PC-3 (cell line): ENCODE measurements at regions not wholly inside any gene's neighbourhood (a gene's known extent, or its start where the extent isn't known, plus 50 kb on each side); places are given as distances from the start of the nearest gene placed in this dataset.

Experiments used
- ATAC-seq: fragments of 200-7000 bp; cut with Tn5 transposase; 2 replicates; pipeline ENCODE4 v1.9.1; 2020; ENCODE audit warnings: mild to moderate bottlenecking, moderate library complexity
- BruUV-seq: library from RNA; stranded (reverse); fragments of 400-500 nt; replicated peaks from 2 replicates; lab custom pipeline; 2021; lab: Mats Ljungman, UMichigan
- CTCF ChIA-PET: fragments of 300-600 bp; sonication (Branson Sonifier 250); formaldehyde crosslinking; loops from one replicate; lab custom pipeline; 2022; ENCODE audit warnings: antibody characterized with exemption; lab: Charles Lee
- POLR2A ChIA-PET: fragments of 300-600 bp; sonication (Branson Sonifier 250); formaldehyde crosslinking; loops from one replicate; lab custom pipeline; 2022; ENCODE audit warnings: antibody characterized with exemption; ENCODE audit not compliant: unreplicated experiment; lab: Charles Lee
- DNase-seq: peaks from one replicate; pipeline ENCODE4 v3.0.0-alpha.2; 2015
- H2AFZ ChIP-seq: fragments of 300-600 bp; sonication (generic); 2 replicates; pipeline ENCODE4 v1.6.0; 2016; ENCODE audit warnings: antibody characterized with exemption, low read length
- H3F3A ChIP-seq: fragments of 300-600 bp; sonication (generic); one replicate; pipeline ENCODE4 v1.6.0; 2017; ENCODE audit warnings: antibody characterized with exemption, low read length, control low read depth, mild to moderate bottlenecking; ENCODE audit not compliant: unreplicated experiment
- H3K27ac ChIP-seq: fragments of 300-600 bp; sonication (generic); 2 replicates; pipeline ENCODE4 v1.5.1; 2016; ENCODE audit warnings: mild to moderate bottlenecking, low read length
- H3K27me3 ChIP-seq: fragments of 300-600 bp; sonication (generic); 2 replicates; pipeline ENCODE4 v1.6.1; 2016; ENCODE audit warnings: low read length, mixed read lengths
- H3K36me3 ChIP-seq: fragments of 300-600 bp; sonication (generic); 2 replicates; pipeline ENCODE4 v1.6.1; 2016; ENCODE audit warnings: low read depth, mixed run types, low read length, mixed read lengths
- H3K4me1 ChIP-seq: fragments of 300-600 bp; sonication (generic); 2 replicates; pipeline ENCODE4 v1.5.1; 2016; ENCODE audit warnings: low read length; ENCODE audit not compliant: insufficient read depth
- H3K4me2 ChIP-seq: fragments of 300-600 bp; sonication (generic); 2 replicates; pipeline ENCODE4 v1.6.0; 2016; ENCODE audit warnings: low read length
- H3K4me3 ChIP-seq: fragments of 300-600 bp; sonication (generic); 2 replicates; pipeline ENCODE4 v1.5.1; 2016; ENCODE audit warnings: mild to moderate bottlenecking, low read length, mixed read lengths
- H3K79me2 ChIP-seq: fragments of 300-600 bp; sonication (generic); 2 replicates; pipeline ENCODE4 v1.6.1; 2017; ENCODE audit warnings: low read length, mixed read lengths
- H3K9ac ChIP-seq: fragments of 300-600 bp; sonication (generic); 2 replicates; pipeline ENCODE4 v1.6.0; 2016; ENCODE audit warnings: mild to moderate bottlenecking, low read length
- H3K9me2 ChIP-seq: fragments of 300-600 bp; sonication (generic); replicated peaks from 2 replicates; pipeline ENCODE4 v1.6.1; 2016; ENCODE audit warnings: mixed run types, low read length, mixed read lengths
- H3K9me3 ChIP-seq: fragments of 300-600 bp; sonication (generic); 2 replicates; pipeline ENCODE4 v1.6.1; 2016; ENCODE audit warnings: low read length, mixed read lengths
- H4K20me1 ChIP-seq: fragments of 300-600 bp; sonication (generic); 2 replicates; pipeline ENCODE4 v1.6.1; 2016; ENCODE audit warnings: low read length, mixed read lengths
- EZH2 ChIP-seq: fragments of 300-600 bp; sonication (generic); IDR thresholded peaks from one replicate; pipeline ENCODE4 v1.6.1; 2017; ENCODE audit warnings: antibody characterized with exemption, mild to moderate bottlenecking, low read length; ENCODE audit not compliant: unreplicated experiment
- EZH2phosphoT487 ChIP-seq: fragments of 300-600 bp; sonication (generic); IDR thresholded peaks from 2 replicates; pipeline ENCODE4 v1.6.1; 2018; ENCODE audit warnings: mild to moderate bottlenecking, antibody characterized with exemption, low read length, borderline replicate concordance
- intact Hi-C: fragments of 100-400 bp; cut with micrococcal nuclease; formaldehyde crosslinking; loops from 2 replicates; pipeline ENCODE4 v1.9.0; 2023
- TF ChIP-seq, protein P1 (sequence below): fragments of 300-600 bp; sonication (generic); conservative IDR thresholded peaks from 2 replicates; pipeline ENCODE4 v1.5.1; 2017; ENCODE audit warnings: antibody characterized with exemption, low read depth, mild to moderate bottlenecking, low read length

DNA sequence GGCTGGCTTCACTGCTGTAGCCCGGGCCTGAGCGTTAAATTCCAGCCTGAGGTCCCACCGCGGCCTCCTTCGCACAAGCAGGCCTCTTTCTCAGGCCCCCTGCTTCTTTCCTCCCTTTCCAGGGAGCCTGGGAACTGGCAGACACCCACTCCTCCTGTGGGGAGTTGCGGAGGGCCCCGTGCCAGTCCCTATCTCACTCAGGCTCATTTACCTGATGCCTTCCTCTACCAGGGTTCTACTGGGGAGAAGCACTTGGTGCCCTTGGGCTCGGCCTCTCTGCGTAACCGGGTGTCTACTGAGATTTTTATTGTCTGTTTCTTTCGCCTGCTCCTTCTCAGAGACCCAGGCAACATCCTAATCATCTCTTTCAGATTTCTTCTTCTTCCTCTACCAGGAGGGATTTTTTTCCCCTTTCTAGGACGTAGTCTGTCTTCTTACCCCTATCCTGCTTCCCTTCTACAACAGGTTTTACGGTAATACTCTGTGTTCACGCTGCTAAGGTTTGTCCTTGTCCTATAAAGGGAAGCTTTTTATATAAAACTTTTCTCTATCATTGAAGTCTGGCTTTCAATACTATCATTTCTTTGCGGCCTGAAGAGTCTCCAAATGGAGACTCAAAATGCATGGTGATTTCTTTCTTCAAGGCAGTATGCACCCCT lies 135.4 kb upstream of the GPR12 start:
- H2AFZ ChIP-seq, result no peak overlapping the region
- intact Hi-C loops, result no loop called here

DNA sequence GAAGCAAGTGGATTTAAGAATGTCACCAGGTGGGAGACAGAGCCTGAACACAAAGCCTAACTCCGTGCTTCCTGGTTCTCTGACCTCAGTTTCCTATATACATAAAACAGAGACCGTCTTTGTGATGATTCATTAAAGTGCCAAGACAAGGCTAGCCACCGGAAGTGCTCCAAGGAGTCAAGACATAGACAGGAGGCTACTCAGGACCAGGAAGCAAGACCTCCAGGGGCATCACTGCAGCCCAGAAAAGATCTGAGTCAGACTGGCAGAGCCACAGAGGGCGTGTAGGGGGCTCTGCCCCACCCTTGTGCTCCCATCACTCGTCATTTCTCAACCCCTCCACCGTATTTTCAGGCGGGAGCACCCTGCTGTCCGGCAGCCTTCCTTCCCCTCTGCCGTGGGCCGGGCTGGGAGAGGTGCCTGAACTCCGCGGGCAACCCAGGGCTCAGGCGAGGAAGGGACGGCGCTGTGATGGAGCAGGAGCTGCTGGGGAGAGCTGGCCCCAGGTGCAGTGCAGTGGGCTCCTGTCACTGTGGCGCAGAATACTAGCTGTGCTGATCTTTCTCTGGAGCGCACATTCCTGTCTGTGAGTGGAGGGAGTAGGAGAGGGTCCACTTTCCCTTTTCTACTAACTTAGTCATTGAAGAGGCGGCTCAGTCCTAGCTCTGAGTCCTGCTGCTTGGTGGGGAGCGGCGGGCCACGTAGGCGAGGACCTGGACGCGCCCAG lies 134.7 kb upstream of the GPR12 start:
- Histone ChIP-seq H3K4me3 (no peak overlapping the region), H3K9me2 (no peaks in the 10 kb centered on the region), H3K27ac (no peak overlapping the region), H2AFZ (no peak overlapping the region), H3K79me2 (no peaks in the 10 kb centered on the region), H3K9me3 (no peaks in the 10 kb centered on the region), H3K36me3 (no peaks in the 10 kb centered on the region), H3F3A (no peaks in the 10 kb centered on the region), H3K4me2 (no peak overlapping the region), H4K20me1 (no peaks in the 10 kb centered on the region), H3K9ac (no peak overlapping the region), H3K4me1 (no peaks in the 10 kb centered on the region), H3K27me3 (peaks cover 52% of the 10 kb centered on the region)
- DNase-seq (no peak), ATAC-seq (no peak)
- ChIA-PET CTCF (no interaction called here), POLR2A (no interaction called here)
- intact Hi-C loops, result no loop called here
- TF ChIP-seq EZH2 (no peak), EZH2phosphoT487 (no peak)
- TF ChIP-seq, protein P1, sequence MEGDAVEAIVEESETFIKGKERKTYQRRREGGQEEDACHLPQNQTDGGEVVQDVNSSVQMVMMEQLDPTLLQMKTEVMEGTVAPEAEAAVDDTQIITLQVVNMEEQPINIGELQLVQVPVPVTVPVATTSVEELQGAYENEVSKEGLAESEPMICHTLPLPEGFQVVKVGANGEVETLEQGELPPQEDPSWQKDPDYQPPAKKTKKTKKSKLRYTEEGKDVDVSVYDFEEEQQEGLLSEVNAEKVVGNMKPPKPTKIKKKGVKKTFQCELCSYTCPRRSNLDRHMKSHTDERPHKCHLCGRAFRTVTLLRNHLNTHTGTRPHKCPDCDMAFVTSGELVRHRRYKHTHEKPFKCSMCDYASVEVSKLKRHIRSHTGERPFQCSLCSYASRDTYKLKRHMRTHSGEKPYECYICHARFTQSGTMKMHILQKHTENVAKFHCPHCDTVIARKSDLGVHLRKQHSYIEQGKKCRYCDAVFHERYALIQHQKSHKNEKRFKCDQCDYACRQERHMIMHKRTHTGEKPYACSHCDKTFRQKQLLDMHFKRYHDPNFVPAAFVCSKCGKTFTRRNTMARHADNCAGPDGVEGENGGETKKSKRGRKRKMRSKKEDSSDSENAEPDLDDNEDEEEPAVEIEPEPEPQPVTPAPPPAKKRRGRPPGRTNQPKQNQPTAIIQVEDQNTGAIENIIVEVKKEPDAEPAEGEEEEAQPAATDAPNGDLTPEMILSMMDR, result no peak
- BruUV-seq, result no TSS peak

More for the DNA sequence above, 135.4 kb upstream of the GPR12 start:
- no peak overlapping the region for H3K27ac ChIP-seq
- H3K4me2 ChIP-seq, result no peak overlapping the region
- TF ChIP-seq EZH2 (no peak), EZH2phosphoT487 (no peak)
- TF ChIP-seq, protein P1, result no peak
- ATAC-seq (no peak), DNase-seq (no peak)
- BruUV-seq, result no TSS peak
- no peak overlapping the region for H3K9ac ChIP-seq
- no peaks in the 10 kb centered on the region for H3K4me1 ChIP-seq
- ChIA-PET POLR2A (no interaction called here), CTCF (no interaction called here)
- H3K27me3 ChIP-seq, result peaks cover 59% of the 10 kb centered on the region
- no peak overlapping the region for H3K4me3 ChIP-seq
- H3K9me3 ChIP-seq, result no peaks in the 10 kb centered on the region
- H3F3A ChIP-seq, result no peaks in the 10 kb centered on the region
- H4K20me1 ChIP-seq, result no peaks in the 10 kb centered on the region
- H3K9me2 ChIP-seq, result no peaks in the 10 kb centered on the region
- no peaks in the 10 kb centered on the region for H3K79me2 ChIP-seq
- no peaks in the 10 kb centered on the region for H3K36me3 ChIP-seq

DNA sequence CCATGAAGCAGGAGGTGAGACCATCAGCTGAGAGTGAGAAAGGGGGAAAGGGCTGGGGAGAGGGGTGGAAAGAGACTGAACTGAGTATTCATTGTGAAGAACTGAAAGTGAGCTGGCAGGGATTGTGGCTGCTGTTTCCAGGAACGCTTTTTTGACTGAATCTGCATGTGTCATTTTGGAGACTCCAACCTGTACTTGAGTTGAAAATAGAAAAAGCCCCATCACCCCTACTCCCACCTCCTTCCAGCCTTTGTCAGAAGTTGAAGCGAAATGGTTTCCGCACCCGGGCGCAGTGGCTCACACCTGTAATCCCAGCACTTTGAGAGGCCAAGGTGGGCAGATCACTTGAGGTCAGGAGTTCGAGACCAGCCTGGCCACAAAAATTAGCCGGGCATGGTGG lies 128.0 kb upstream of the GPR12 start:
- TF ChIP-seq, protein P1, result no peak
- no peak for TF ChIP-seq EZH2phosphoT487
- no peak for TF ChIP-seq EZH2

More for the DNA sequence above, 128.0 kb upstream of the GPR12 start:
- no peak overlapping the region for H3K4me3 ChIP-seq
- no peaks in the 10 kb centered on the region for H3K36me3 ChIP-seq
- H3K9me3 ChIP-seq, result no peaks in the 10 kb centered on the region
- no peak overlapping the region for H2AFZ ChIP-seq
- H3K27ac ChIP-seq, result no peak overlapping the region
- peaks cover 28% of the 10 kb centered on the region for H3K27me3 ChIP-seq
- POLR2A ChIA-PET, result interaction anchor here (0.7 kb wide), 1 partner anchor 33 kb away, joined by 4 read pairs; no protein-coding TSS in a partner anchor
- intact Hi-C loops, result no loop called here
- BruUV-seq, result no TSS peak
- DNase-seq (no peak), ATAC-seq (no peak)
- no peaks in the 10 kb centered on the region for H4K20me1 ChIP-seq
- no peaks in the 10 kb centered on the region for H3K4me1 ChIP-seq
- no peak overlapping the region for H3K9ac ChIP-seq
- H3K9me2 ChIP-seq, result no peaks in the 10 kb centered on the region
- H3F3A ChIP-seq, result no peaks in the 10 kb centered on the region
- CTCF ChIA-PET, result no interaction called here
- no peaks in the 10 kb centered on the region for H3K79me2 ChIP-seq
- no peak overlapping the region for H3K4me2 ChIP-seq
